Left lung (tissue), 4 donors: ENCODE measurements at regions not wholly inside any gene's neighbourhood (a gene's known extent, or its start where the extent isn't known, plus 50 kb on each side); places are given as distances from the start of the nearest gene placed in this dataset.

Experiments used
- ATAC-seq: fragments of 200-7000 bp; cut with Tn5 transposase; one replicate; pipeline ENCODE4 v1.9.1; 2020; ENCODE audit warnings: moderate library complexity
- DNase-seq, 4 donors: peaks; one replicate each; pipeline ENCODE4 v3.0.0-alpha.2; 2013 to 2020
- H3K27ac ChIP-seq, 2 donors: fragments of 200-600 bp; sonication (generic) in 1 of 2; one replicate each; pipeline versions ENCODE4 v1.5.0 to v1.8.0; 2020 to 2021
- H3K27me3 ChIP-seq, 2 donors: fragments of 200-600 bp; sonication (generic) in 1 of 2; one replicate each; pipeline versions ENCODE4 v1.5.0 to v1.8.0; 2020 to 2021
- H3K36me3 ChIP-seq, 2 donors: fragments of 200-600 bp; sonication (generic) in 1 of 2; one replicate each; pipeline versions ENCODE4 v1.5.0 to v1.8.0; 2020 to 2021
- H3K4me1 ChIP-seq, 2 donors: fragments of 200-600 bp; one replicate each; pipeline ENCODE4 v1.8.0; 2021
- H3K4me3 ChIP-seq, 2 donors: fragments of 200-600 bp; sonication (generic) in 1 of 2; one replicate each; pipeline versions ENCODE4 v1.5.0 to v1.8.0; 2020 to 2021; ENCODE audit warnings: mild to moderate bottlenecking in 1 of 2
- H3K9me3 ChIP-seq, 2 donors: fragments of 200-600 bp; sonication (generic) in 1 of 2; one replicate each; pipeline versions ENCODE4 v1.5.0 to v1.8.0; 2020 to 2021
- intact Hi-C, 2 donors: fragments of 100-400 bp; cut with DNase I; formaldehyde crosslinking; loops; one replicate each; pipeline versions ENCODE4 v1.11.2 to v1.14.2; 2022
- TF ChIP-seq, protein P1 (sequence below), 2 donors: fragments of 200-600 bp; sonication (generic) in 1 of 2; IDR thresholded peaks; one replicate each; pipeline versions ENCODE4 v1.5.0 to v1.8.0; 2021; ENCODE audit warnings: antibody characterized with exemption in 2 of 2
- donor health status: DM: no; HTN: yes; CAD: no.
- donor health status: DM: no; HTN: no; CAD: no.

GRCh38 chr19:30667227-30667626 is 295.0 kb downstream of the ZNF536 start:
- no peak for DNase-seq
- Histone ChIP-seq H3K4me3 (no peak overlapping the region), H3K27ac (no peak overlapping the region), H3K9me3 (no peaks in the 10 kb centered on the region), H3K27me3 (peaks cover 5 to 64% of the 10 kb centered on the region in 2 donors), H3K36me3 (no peaks in the 10 kb centered on the region), H3K4me1 (no peaks in the 10 kb centered on the region)
- TF ChIP-seq, protein P1, sequence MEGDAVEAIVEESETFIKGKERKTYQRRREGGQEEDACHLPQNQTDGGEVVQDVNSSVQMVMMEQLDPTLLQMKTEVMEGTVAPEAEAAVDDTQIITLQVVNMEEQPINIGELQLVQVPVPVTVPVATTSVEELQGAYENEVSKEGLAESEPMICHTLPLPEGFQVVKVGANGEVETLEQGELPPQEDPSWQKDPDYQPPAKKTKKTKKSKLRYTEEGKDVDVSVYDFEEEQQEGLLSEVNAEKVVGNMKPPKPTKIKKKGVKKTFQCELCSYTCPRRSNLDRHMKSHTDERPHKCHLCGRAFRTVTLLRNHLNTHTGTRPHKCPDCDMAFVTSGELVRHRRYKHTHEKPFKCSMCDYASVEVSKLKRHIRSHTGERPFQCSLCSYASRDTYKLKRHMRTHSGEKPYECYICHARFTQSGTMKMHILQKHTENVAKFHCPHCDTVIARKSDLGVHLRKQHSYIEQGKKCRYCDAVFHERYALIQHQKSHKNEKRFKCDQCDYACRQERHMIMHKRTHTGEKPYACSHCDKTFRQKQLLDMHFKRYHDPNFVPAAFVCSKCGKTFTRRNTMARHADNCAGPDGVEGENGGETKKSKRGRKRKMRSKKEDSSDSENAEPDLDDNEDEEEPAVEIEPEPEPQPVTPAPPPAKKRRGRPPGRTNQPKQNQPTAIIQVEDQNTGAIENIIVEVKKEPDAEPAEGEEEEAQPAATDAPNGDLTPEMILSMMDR (IDR thresholded peaks at IDR 0.05): no peak
- no peak for ATAC-seq
- intact Hi-C loops: no loop called here

- no peaks in the 10 kb centered on the region for H3K36me3 ChIP-seq
- DNase-seq: peak in 1 of 4 donors; percentile 28
- ATAC-seq: peak; percentile 72
- no peaks in the 10 kb centered on the region for H3K9me3 ChIP-seq
- TF ChIP-seq, protein P1 (IDR thresholded peaks at IDR 0.05): peak; percentile 80 to 85
- H3K4me1 ChIP-seq: no peaks in the 10 kb centered on the region
- peaks cover 5 to 69% of the 10 kb centered on the region in 2 donors for H3K27me3 ChIP-seq
- no peak overlapping the region for H3K27ac ChIP-seq
- H3K4me3 ChIP-seq: no peak overlapping the region
- intact Hi-C loops: no loop called here
Observed at GRCh38 chr19:30666301-30666803, 294.2 kb downstream of the ZNF536 start.

GRCh38 chr19:30665449-30665848 is 293.3 kb downstream of the ZNF536 start:
- ATAC-seq: no peak
- H3K36me3 ChIP-seq: no peaks in the 10 kb centered on the region
- intact Hi-C loops: no loop called here
- no peak for DNase-seq
- no peak overlapping the region for H3K4me3 ChIP-seq
- TF ChIP-seq, protein P1 (IDR thresholded peaks at IDR 0.05): no peak
- H3K27me3 ChIP-seq: peaks cover 5 to 69% of the 10 kb centered on the region in 2 donors
- H3K27ac ChIP-seq: no peak overlapping the region
- no peaks in the 10 kb centered on the region for H3K4me1 ChIP-seq
- H3K9me3 ChIP-seq: no peaks in the 10 kb centered on the region

- no peak for ATAC-seq
- Histone ChIP-seq H3K4me3 (no peak overlapping the region), H3K36me3 (no peaks in the 10 kb centered on the region), H3K27me3 (peaks cover 0 to 53% of the 10 kb centered on the region in 2 donors), H3K27ac (no peak overlapping the region), H3K4me1 (no peaks in the 10 kb centered on the region), H3K9me3 (no peaks in the 10 kb centered on the region)
- no peak for DNase-seq
- intact Hi-C loops: no loop called here
- TF ChIP-seq, protein P1 (IDR thresholded peaks at IDR 0.05): no peak
Observed at GRCh38 chr19:30663611-30664174, 291.5 kb downstream of the ZNF536 start.

DNA sequence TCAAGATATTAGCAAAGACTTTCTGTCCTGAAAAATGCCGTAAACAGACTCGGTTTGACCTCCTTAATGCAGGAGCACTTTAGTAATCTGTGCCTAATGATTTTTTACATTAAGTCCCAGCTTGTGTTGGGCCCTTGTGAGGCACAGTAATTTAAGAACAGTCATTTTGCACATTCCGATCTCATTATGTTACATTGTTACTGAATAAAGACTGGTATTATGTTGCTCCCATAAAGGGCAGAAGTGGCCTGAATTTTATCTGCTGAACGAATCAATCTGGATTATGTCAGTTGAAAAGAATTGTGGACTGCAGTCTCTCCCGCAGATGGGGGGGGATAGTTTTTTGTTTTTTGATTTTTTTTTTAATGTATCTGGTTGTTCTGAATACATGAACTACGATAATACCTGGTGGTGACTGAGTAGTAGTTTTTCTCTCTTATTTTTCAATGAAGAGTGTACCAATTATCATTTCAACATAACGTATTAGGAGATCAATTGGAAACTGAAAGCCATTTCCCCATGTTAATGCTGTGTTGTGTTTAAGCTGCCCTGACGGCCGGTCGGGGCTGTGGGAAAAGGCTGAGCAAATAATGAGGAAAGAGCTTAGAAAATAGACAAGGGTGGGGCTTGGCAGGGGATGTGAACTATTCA is 290.2 kb downstream of the ZNF536 start:
- TF ChIP-seq, protein P1 (IDR thresholded peaks at IDR 0.05): no peak
- no peaks in the 10 kb centered on the region for H3K36me3 ChIP-seq
- peaks cover 0 to 40% of the 10 kb centered on the region in 2 donors for H3K27me3 ChIP-seq
- no peaks in the 10 kb centered on the region for H3K4me1 ChIP-seq
- H3K9me3 ChIP-seq: no peaks in the 10 kb centered on the region
- no peak overlapping the region for H3K4me3 ChIP-seq
- DNase-seq (peak in 1 of 4 donors; percentile 38), ATAC-seq (no peak)
- H3K27ac ChIP-seq: no peak overlapping the region
- intact Hi-C loops: no loop called here
